Brain pericyte (primary cell): ENCODE measurements at regions not wholly inside any gene's neighbourhood (a gene's known extent, or its start where the extent isn't known, plus 50 kb on each side); places are given as distances from the start of the nearest gene placed in this dataset.

Experiments
- DNase-seq: peaks from one replicate; pipeline ENCODE4 v3.0.0-alpha.2; 2012; ENCODE audit warnings: low read depth, low spot score

DNA sequence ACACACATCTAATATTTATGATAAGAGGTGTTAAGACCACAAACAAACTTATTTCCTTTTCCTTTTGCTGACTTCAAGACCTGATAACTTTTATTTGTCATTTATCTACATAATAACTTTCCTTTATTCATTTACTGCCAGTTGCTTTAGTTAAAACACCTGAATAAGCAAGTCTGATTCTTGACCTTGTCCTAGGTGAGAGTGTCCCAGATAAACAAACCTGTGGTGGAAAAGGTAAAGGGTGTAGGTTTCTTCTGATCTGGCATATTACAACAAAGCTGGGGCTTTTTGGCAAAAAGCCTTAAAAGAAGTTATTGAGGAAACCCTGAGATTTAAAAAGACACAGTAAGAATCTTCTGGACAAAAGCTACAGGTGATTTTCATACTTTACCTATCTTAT, 191.5 kb downstream of the ZBBX start:
- no peak for DNase-seq

DNA sequence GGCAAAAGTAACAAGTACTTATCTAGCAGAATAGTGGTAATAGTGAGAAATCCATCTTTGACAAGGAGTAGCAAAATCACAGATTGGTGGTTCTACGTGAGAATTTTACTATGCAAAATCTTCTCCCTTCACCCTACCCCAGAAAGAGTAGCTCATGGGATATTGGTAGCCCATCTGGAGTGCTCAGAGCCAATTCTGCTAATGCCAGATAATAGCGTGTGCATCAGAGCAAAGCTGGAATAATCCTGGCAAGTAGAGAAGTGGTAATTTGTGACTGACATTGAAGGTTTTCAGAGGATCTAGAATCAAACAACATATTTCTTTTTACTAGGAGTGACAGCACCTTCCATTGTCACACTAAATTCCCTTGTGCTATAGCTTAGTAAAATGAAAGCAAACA, 192.9 kb downstream of the ZBBX start:
- DNase-seq, result no peak

DNA sequence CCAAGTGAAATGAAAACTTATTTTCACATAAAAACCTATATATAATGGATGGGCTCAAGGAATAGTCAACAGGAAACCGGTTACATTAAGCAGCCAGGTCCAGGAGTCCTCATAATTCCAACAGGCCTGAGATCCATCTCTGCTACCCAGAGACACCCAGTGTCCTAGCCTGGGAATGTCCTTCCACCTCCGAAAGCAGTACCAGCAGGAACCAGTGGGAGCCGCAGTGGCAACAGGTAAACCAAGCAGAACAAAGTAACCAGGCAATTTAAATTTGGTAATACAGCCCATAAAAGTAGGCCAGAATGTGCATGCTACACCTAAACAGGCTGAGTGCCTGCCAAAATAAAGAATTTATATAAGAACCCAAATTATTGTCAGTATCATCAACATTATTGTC, 195.6 kb downstream of the ZBBX start:
- no peak for DNase-seq

DNA sequence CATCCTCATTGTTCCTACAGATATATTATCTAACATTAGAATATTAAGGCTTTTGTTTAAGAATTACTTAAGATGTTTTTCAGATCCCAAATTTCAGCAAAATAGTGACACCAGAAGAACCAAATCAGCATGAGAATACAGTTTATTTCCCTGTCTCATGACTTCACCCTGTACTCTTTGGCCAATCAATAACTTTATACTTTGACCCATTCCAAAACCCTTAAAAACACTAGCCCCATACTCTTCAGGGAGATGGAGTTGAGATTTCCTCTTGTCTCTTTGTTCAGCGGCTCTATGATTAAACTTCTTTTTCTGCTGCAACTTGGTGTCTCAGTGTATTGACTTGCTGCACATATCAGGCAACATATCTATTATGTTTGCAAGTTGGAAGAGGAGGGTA, 207.7 kb downstream of the ZBBX start:
- no peak for DNase-seq

DNA sequence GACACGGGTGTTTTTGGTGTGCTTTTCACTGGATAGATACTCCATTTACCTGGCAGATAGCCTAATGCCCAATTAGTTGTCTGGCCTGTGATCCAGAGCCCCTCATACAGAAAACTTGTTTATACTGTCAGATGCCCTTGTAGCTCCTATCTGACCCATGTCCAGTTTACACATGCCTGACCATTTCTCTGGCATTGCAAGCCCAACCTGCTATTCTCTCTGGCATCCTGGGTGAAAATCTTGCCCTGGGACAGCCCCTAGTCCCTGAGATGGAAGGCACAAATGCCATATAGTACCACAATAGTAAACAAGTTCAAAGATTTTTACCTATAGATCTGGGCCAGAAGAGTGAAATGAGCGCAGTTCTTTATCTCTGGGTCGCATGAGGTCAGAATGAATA, 212.6 kb downstream of the ZBBX start:
- DNase-seq, result no peak

DNA sequence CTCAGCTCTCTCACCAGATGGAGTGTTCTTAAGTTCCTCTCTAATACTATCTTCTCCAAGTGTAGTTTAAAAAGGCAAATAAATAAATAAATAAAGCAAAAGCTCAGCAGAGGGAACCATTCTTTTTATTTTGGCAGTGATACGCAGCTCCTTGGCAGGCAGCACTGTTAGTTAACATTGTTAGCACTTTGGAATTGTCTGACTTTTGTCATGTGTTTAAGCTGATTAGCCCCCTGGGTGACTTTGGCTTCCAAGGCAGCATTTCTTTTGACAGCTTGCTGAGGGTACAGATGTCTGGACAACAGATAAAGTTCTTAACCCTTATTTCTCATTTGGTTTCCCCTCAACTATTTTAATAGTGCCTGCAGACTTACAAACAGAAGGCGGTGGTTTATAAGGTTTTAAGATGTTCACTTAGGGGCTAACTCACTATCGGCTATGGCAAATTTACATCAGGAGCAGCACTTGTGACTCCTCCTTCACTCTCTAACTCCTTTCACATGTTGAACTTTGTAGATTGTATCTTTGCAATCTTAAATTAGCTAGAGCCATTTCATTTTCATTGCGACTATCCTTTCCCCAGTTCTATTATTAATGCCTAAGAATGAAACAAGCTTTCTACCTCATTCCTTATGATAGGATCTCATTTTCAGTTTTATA, 213.4 kb downstream of the ZBBX start:
- no peak for DNase-seq

DNA sequence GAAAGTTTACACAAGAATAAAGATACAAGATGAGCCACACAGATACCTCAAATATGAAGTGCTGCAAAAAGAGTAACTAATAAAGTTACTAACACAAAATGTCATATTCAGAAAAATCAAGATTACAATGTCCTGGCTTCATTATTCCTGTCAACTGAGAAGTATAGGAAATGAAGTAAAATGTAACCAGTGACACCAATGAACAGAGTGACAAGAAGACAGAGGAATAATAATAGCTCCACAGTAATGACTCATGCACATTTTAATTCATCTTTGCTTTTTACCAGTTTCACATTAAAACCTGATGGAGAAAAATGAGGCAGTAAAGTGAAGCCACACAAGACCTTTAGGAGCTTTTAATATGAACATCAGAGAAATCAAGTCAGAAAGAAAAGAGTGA, 214.1 kb downstream of the ZBBX start:
- DNase-seq, result no peak

DNA sequence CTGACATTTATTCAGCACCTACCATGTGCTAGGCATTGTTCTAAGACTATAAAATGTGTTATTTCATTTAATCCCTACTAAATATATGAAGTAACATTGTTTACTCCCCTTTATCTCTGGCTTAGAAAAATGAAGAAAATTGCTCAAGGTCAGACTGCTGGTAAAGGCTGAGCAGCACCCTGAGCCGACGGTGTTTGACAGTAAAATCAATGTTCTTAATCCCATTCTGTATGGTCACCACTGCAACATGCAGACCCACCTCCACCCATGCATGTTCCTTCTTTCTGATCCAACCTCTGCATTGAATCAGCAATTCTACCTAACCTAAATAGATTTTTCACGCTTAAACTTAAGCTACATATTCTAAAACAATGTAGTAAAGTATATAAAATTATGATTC, 216.5 kb downstream of the ZBBX start:
- DNase-seq, result no peak

DNA sequence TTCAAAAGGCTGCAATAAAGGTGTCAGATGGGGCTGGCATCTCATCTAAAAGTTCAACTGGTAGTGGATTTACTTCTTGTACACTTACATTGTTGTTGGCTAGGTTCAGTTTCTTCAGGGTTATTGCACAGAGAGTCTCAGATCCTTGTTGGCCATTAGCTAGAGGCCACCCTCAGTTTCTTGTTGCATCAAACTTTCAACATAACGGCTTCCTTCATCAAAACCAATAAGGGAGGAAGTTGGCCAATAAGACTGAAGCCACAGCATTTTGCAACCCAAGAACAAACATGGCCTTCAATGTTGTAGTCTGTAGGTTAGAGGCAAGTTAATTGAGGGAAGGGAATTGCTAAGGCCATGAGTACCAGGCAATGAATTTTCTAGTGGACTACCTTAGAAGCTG, 218.0 kb downstream of the ZBBX start:
- DNase-seq, result no peak

DNA sequence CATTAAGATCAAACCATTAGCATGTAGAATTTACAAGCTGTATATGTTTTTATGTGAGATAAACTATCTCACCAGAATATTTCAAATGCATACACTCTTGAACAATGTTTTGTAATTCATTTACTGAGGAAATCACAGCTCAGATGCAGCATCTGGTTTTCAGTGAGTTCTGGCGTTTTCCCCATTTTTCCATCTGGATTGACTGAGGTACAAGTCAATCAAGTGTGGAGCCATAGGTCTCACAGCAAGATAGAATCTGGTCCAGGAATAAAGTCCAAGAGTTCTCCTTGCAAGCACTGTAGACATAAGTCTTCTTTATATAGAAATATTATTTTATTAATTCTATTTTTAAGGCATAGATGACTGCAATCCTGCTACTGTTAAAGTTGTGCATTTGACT, 219.3 kb downstream of the ZBBX start:
- DNase-seq, result no peak

DNA sequence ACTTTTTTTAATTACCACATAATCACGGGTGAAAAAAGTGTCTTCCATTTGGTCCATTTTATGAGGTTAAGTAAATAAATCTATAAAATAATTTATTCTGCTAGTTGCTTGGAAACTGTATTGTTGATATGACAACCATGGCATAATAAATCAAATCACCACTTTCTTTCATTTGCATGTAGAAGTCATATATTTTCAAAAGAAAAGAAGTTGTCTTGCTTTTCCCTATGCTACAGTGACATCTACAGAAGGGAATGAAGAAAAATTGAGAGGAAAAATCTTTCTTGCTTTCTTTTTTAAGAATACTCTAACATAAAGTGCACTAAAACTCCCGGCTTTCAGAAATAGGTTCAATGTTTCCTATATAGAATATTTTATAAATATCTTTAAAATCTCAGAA, 228.5 kb downstream of the ZBBX start:
- no peak for DNase-seq

DNA sequence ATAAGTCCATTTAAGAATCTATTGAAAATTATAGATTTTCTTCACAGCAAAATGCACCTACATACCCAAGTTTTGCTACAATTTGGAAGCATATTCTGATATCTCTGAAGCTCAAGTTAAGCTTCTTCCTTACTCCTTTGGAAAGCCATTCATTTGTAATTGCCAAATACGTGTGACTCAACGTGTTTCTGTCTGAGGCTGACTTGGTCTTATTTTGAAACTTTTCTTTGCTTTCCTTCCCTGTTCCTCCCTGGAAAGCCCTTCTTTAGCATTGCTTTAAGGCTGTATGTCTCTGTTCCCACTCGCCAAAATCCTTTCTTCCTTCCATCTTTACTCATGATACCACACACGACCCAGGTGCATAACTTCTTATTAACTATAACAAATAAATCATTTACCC, 232.0 kb downstream of the ZBBX start:
- no peak for DNase-seq

DNA sequence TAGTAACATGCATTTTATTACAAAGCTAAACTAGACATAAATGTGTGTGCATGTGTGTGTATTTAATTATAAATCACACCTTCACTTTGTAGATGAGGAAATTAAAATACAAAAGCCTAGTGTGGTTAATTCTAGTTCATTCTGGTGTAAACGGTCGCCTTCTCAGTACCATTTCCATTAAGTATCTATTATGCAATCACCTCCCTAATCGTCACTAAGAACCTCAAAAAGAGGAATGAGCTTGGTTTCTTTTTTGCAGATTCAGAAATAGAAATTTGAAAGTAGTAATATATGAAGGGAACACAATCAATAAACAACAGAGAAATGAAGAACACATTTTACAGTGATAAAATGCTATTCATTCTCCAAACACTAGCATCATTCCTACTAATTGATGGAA, 233.2 kb downstream of the ZBBX start:
- no peak for DNase-seq

DNA sequence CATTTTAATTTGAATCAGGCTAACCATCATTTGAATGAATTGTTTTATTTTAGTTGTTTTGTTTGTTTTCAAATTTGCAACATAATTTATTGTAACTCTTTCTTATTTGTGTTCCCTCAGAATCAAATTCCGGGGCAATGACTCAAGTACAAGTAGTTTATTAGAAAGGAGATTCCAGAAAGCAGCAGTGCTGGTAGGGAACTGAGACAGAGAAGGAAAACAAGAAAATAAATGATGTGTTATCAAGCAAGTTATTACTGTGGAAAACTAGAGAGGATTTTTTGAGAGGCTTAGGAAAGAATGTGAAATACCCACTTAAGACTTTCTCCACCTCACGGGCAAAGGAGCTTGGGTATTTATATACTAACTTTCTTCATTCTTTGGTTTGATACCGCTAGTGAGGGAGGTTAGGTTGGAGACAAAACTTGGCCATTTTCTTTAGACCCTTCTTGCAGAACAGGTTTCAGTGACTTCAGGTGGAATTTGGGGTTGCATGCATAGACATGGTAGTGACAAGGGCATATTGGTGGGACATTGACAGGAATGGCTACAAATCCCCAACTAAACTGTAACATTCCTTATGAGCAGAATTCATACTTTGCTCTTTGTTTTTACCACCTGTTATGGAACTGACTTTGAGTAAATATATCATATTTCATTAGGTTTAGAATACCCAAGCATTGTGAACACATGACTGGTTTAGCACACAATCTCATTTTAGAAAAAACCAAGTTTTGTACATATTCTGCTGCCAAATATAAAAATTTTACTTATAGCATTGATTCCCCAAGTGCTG, 254.3 kb downstream of the ZBBX start:
- no peak for DNase-seq

DNA sequence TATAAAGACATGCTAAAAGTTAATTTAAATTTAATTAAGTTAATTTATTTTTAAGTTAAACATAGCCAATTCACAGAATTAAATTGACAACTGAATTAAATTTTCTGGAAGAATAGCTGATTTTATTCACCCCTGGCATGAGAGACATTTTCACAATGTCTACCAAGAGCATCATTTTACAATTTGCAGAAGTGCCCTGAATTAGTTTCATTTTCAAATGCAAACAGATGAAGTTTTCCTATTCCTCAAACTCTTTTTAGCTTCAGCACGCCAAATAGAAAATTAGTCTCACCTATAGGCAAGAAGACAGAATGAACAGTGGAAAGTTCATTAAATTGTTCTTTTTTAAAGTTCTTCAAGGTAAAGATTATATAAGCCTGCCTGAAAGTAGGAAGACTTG, 259.3 kb downstream of the ZBBX start:
- DNase-seq, result no peak

DNA sequence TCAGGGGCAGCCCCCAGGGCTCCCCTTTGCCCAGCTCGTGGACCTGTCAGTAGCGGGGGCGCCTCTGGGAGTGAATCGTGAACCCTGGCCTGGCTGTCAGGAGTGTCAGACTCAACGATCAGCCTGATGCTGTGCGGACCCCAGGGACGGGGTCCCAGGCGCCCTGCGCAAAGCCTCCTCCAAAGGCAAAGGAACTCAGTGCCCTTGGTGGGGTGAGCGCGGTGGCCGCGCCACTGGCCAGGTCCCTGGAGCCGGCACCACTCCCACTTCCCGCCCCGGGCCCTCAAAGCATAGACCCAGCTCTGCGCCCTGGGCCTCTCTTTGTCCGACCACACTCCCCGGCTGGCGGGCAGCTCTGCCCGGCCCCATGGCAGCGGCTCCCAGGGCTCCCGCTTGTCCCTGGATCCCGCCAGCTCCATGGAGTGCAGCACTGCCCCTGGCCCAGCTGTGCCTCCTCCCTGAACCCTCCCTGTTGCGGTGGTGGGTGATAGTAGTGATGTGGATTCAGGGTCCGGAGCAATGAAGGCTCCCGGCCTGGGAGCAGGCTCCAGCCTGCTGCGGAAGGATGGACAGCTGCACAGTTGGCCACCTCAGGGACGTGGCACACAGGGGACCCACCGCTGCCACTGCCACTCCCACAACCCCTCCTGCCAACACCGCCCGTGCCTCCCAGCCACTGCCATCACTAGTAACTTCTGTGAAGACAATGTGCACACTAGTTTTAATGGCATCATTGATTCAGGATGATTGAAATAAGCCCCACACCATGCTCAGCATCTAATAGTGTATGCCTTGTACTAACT, 263.8 kb downstream of the ZBBX start:
- no peak for DNase-seq

DNA sequence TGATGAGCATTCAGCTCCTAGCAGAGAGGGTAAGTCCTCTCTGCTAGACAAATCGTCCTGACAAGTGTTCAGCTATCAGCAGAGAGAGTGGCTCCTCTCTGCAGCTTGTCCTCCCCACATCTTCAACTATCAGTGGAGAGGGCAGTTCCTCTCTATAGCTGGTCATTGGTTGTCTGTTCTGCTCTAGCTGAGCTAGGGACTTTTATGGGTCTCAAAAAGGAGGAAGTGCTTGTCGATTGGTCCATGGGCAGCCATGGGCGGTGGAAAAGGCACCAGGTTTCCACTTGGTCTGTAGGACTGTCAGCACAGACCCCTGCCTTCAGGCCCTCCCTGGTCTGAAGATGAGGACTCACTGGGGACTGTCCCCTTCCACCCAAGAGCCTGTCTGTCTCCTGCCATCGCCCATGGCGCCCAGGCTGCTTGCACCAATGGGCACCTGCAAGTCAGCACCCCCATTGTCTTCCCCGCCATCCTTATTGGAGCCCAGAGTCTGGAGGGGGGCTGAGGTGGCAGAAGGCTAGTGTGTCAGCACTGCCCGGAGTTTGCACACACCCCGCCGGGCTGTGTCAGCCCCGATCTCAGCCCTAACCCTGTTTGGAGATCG, 264.7 kb downstream of the ZBBX start:
- no peak for DNase-seq

DNA sequence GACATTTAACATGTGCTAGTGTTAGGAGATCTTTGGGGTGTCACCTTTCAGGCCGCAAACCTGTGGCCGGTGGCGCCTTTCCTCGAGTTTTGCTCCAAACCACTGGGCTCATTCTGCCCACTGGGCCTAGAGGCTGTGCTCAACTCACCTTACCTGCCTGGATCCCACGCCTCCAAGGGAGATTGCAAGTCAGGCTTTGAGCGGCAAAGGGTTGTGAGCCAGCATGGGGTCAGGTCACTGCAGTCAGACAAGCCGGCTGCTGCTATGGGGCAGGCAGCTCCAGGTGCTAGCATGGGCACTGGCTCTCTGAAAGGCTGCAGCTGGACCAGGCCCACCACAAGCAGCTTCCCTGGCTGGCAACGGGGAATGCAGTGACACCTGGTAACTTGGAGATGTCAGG, 265.5 kb downstream of the ZBBX start:
- no peak for DNase-seq

DNA sequence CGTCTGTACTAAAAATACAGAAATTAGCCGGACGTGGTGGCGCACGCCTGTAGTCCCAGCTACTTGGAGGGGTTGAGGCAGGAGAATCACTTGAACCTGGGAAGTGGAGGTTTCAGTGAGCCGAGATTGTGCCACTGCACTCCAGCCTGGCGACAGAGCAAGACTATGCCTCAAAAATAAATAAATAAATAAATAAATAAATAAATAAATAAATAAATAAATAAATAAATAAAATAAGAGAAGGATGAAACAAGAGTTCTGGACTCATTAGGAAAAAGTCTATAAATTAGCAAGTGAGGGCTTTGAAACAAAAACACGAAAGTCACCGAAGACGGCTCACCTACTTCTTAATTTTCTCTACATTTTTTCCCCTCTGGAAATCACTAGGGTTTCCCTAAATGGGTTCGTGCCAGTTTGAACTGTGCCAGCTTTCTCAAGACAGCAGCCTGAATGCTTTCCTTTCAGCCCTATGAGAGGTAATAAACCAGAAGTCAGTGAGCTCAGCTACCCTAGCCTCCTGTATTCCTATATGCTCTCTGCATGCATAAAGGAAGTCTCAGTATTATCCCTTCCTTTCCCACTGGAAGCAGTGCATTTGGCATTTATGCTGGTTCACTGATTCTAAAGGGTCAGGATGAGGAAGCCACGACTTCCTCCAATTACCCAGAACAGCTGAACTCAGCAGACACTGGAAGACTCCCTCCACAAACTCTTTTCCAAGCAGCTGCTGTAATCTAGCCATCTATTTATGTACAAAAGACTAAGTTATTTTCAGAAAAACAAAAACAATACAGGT, 266.9 kb downstream of the ZBBX start:
- DNase-seq, result no peak

DNA sequence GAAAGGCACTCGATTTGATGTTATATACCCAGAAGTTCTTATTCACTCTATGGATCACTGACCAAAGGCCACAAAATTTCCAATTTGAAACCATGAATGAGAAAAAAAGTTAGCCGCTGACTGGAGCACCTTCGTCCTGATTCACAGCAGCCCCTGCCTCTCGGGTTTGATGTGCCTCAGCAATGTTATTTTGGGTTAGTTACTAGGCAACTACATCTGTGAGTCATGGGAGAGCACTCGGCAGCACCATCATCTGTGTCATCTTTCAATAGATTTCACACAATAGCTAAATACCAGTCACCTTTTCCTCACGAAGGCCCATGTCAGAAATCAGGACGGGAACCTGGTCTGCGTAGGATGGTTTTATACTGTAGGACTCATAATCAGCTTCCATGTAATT, 269.2 kb downstream of the ZBBX start:
- DNase-seq, result no peak

DNA sequence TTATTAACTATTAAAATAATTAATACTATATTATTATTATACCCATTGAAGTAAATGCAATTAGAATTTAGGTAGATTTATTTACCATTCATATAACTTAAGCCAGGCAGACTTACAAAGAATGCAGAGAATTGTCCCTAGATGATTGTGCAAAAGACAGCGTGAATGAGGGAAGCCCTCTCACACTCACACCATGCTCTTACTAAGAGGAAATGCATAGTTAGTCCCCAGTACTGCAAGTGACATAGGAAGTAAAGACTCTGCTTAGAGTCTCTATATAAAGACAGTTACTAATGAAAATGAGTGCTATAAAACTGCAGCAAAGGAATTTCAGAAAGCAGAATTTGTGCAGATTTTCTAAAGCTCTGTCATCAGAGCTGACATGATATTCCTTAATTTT, 270.4 kb downstream of the ZBBX start:
- no peak for DNase-seq

DNA sequence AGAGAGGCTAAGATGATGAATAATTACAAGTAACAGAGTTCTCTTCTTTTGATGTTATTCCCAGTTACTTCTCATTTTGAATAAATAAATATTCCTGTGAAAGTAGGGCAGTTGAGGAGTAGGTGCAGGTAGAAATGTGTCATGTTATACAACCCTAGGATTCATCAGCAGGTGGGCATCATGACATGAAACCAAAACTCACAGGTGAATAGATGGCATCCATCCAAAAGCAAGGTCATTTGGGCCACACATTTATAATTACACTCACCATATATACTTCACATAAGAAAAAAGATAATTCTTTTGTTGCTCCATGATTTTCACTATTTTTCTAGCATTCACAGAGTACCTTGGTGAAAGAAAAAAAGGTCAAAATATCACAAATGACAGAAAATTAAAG, 273.6 kb downstream of the ZBBX start:
- DNase-seq, result no peak
